ENCODE measurements at regions not wholly inside any gene's neighbourhood (a gene's known extent, or its start where the extent isn't known, plus 50 kb on each side); places are given as distances from the start of the nearest gene placed in this dataset.

GRCh38 chr11:26105762-26106423 is 226.0 kb upstream of the ANO3 start:
- 20% methylated on average over 4 of the region's 4 CpGs for WGBS (ENCODE audit: missing lambda C conversion rate)
- Histone ChIP-seq H3K4me1 (no peaks in the 10 kb centered on the region), H3K4me2 (no peak overlapping the region), H3K4me3 (no peak overlapping the region), H3K9me3 (no peaks in the 10 kb centered on the region), H3K27ac (no peak overlapping the region)
- FAIRE-seq = no peak
- POLR2A ChIA-PET = no interaction called here
- ATAC-seq = no peak
- CTCF ChIA-PET = no interaction called here
- no peak for DNase-seq (ENCODE audit: low read depth in 1 of 2, low spot score in 1 of 2)
- TF ChIP-seq ELK1 (IDR thresholded peaks at IDR 0.05; ENCODE audit: low read depth, low read length) (no peak), NFE2L2 (conservative IDR thresholded peaks at IDR 0.05; ENCODE audit: low read length) (no peak), REST (IDR thresholded peaks at IDR 0.05) (no peak), ZNF302 (CRISPR knock-in tag; IDR thresholded peaks at IDR 0.05) (no peak), ESRRA (IDR thresholded peaks at IDR 0.05; ENCODE audit: borderline replicate concordance, low read length) (no peak), CHD2 (IDR thresholded peaks at IDR 0.05; ENCODE audit: low read length, partially characterized antibody) (no peak), ZSCAN20 (CRISPR knock-in tag; IDR thresholded peaks at IDR 0.05) (no peak), MAZ (IDR thresholded peaks at IDR 0.05; ENCODE audit: borderline replicate concordance, low read depth, low read length) (no peak)
- TF ChIP-seq, protein P1, sequence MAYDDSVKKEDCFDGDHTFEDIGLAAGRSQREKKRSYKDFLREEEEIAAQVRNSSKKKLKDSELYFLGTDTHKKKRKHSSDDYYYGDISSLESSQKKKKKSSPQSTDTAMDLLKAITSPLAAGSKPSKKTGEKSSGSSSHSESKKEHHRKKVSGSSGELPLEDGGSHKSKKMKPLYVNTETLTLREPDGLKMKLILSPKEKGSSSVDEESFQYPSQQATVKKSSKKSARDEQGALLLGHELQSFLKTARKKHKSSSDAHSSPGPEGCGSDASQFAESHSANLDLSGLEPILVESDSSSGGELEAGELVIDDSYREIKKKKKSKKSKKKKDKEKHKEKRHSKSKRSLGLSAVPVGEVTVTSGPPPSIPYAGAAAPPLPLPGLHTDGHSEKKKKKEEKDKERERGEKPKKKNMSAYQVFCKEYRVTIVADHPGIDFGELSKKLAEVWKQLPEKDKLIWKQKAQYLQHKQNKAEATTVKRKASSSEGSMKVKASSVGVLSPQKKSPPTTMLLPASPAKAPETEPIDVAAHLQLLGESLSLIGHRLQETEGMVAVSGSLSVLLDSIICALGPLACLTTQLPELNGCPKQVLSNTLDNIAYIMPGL (CRISPR knock-in tag; IDR thresholded peaks at IDR 0.05; ENCODE audit: borderline replicate concordance) = no peak

GRCh38 chr11:26106726-26107125 is 225.2 kb upstream of the ANO3 start:
- WGBS (ENCODE audit: missing lambda C conversion rate) = 26% methylated on average over 1 of the region's 1 CpG
- Histone ChIP-seq H3K9me3 (no peaks in the 10 kb centered on the region), H3K27ac (no peak overlapping the region), H3K4me2 (no peak overlapping the region), H3K4me3 (no peak overlapping the region), H3K4me1 (no peaks in the 10 kb centered on the region)
- ATAC-seq = no peak
- no peak for TF ChIP-seq CEBPB (IDR thresholded peaks at IDR 0.05)
- TF ChIP-seq, protein P2, sequence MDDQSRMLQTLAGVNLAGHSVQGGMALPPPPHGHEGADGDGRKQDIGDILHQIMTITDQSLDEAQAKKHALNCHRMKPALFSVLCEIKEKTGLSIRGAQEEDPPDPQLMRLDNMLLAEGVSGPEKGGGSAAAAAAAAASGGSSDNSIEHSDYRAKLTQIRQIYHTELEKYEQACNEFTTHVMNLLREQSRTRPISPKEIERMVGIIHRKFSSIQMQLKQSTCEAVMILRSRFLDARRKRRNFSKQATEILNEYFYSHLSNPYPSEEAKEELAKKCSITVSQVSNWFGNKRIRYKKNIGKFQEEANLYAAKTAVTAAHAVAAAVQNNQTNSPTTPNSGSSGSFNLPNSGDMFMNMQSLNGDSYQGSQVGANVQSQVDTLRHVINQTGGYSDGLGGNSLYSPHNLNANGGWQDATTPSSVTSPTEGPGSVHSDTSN (IDR thresholded peaks at IDR 0.05) = no peak
- no peak for TF ChIP-seq FOSB (CRISPR knock-in tag; IDR thresholded peaks at IDR 0.05)
- no peak for TF ChIP-seq TFCP2L1 (CRISPR knock-in tag; IDR thresholded peaks at IDR 0.05)
- TF ChIP-seq NPAS2 (CRISPR knock-in tag; IDR thresholded peaks at IDR 0.05; ENCODE audit: borderline replicate concordance) = no peak
- TF ChIP-seq MYC (IDR thresholded peaks at IDR 0.05; ENCODE audit: borderline replicate concordance, low read length) = no peak
- TF ChIP-seq SMC3 (IDR thresholded peaks at IDR 0.05) = no peak
- TF ChIP-seq PHF8 (IDR thresholded peaks at IDR 0.05; ENCODE audit: borderline replicate concordance, low read depth) = no peak
- no peak for TF ChIP-seq ZSCAN20 (CRISPR knock-in tag; IDR thresholded peaks at IDR 0.05)
- CTCF ChIA-PET = no interaction called here
- POLR2A ChIA-PET = no interaction called here
- DNase-seq (ENCODE audit: low read depth in 1 of 2, low spot score in 1 of 2) = no peak
- FAIRE-seq = no peak

All from A549 (cell line).